ENCODE measurements at regions not wholly inside any gene's neighbourhood (a gene's known extent, or its start where the extent isn't known, plus 50 kb on each side); places are given as distances from the start of the nearest gene placed in this dataset.

DNA sequence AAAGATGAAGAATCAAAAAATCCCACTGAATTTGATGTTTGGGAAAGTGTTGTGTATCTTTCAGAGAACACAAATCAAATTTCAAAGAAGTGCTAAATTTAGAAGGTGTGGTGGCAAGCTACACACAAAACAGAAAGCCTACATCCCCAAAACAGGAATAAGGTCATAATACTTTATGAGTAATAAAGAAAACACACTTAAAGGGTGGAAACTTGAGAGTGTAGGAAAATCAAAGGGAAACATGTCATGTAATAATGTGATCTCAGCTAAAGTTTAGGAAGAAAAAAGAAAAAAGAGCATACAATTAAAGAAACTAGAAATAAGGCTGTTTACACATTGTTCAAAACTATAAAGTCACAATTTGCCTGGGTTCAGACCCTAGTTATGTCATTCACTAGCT lies 668.7 kb downstream of the PCDH17 start:
- TF ChIP-seq, protein P1, sequence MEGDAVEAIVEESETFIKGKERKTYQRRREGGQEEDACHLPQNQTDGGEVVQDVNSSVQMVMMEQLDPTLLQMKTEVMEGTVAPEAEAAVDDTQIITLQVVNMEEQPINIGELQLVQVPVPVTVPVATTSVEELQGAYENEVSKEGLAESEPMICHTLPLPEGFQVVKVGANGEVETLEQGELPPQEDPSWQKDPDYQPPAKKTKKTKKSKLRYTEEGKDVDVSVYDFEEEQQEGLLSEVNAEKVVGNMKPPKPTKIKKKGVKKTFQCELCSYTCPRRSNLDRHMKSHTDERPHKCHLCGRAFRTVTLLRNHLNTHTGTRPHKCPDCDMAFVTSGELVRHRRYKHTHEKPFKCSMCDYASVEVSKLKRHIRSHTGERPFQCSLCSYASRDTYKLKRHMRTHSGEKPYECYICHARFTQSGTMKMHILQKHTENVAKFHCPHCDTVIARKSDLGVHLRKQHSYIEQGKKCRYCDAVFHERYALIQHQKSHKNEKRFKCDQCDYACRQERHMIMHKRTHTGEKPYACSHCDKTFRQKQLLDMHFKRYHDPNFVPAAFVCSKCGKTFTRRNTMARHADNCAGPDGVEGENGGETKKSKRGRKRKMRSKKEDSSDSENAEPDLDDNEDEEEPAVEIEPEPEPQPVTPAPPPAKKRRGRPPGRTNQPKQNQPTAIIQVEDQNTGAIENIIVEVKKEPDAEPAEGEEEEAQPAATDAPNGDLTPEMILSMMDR (conservative IDR thresholded peaks at IDR 0.05): no peak
- TF ChIP-seq EZH2 (IDR thresholded peaks at IDR 0.05; ENCODE audit: low read depth): no peak
- Histone ChIP-seq H3K4me1 (replicated peaks; ENCODE audit: insufficient read depth) (no peaks in the 10 kb centered on the region), H3K9me3 (ENCODE audit: insufficient read depth, low read depth) (no peaks in the 10 kb centered on the region), H3K79me2 (ENCODE audit: low read depth) (no peaks in the 10 kb centered on the region), H3K4me2 (no peak overlapping the region), H3F3A (ENCODE audit: insufficient read depth, low read depth) (no peaks in the 10 kb centered on the region), H3K27ac (no peak overlapping the region), H3K4me3 (no peak overlapping the region), H3K36me3 (ENCODE audit: low read depth) (no peaks in the 10 kb centered on the region), H3K27me3 (ENCODE audit: insufficient read depth, low read depth) (no peaks in the 10 kb centered on the region), H3K9me2 (ENCODE audit: insufficient read depth) (no peaks in the 10 kb centered on the region), H4K20me1 (ENCODE audit: insufficient read depth) (no peaks in the 10 kb centered on the region), H2AFZ (no peak overlapping the region)
- ChIA-PET POLR2A (ENCODE audit: unreplicated experiment) (no interaction called here), CTCF (no interaction called here)
- intact Hi-C loops (cut with micrococcal nuclease; ENCODE audit: unreplicated experiment): no loop called here
- no peak for DNase-seq
- no TSS peak for BruUV-seq (replicated peaks)

GRCh38 chr13:58300974-58301681 lies 669.6 kb downstream of the PCDH17 start:
- TF ChIP-seq, protein P1 (conservative IDR thresholded peaks at IDR 0.05): no peak
- TF ChIP-seq EZH2 (IDR thresholded peaks at IDR 0.05; ENCODE audit: low read depth): no peak
- no TSS peak for BruUV-seq (replicated peaks)
- no peaks in the 10 kb centered on the region for H3K4me1 ChIP-seq (replicated peaks; ENCODE audit: insufficient read depth)
- no peak overlapping the region for H3K4me2 ChIP-seq
- H3K36me3 ChIP-seq (ENCODE audit: low read depth): no peaks in the 10 kb centered on the region
- no peaks in the 10 kb centered on the region for H3K9me2 ChIP-seq (ENCODE audit: insufficient read depth)
- no peak for DNase-seq
- H3F3A ChIP-seq (ENCODE audit: insufficient read depth, low read depth): no peaks in the 10 kb centered on the region
- no peak overlapping the region for H3K27ac ChIP-seq
- intact Hi-C loops (cut with micrococcal nuclease; ENCODE audit: unreplicated experiment): no loop called here
- no peak overlapping the region for H2AFZ ChIP-seq
- no peaks in the 10 kb centered on the region for H3K79me2 ChIP-seq (ENCODE audit: low read depth)
- no peaks in the 10 kb centered on the region for H4K20me1 ChIP-seq (ENCODE audit: insufficient read depth)
- no peaks in the 10 kb centered on the region for H3K27me3 ChIP-seq (ENCODE audit: insufficient read depth, low read depth)
- no peaks in the 10 kb centered on the region for H3K9me3 ChIP-seq (ENCODE audit: insufficient read depth, low read depth)
- POLR2A ChIA-PET (ENCODE audit: unreplicated experiment): no interaction called here
- CTCF ChIA-PET: no interaction called here
- no peak overlapping the region for H3K4me3 ChIP-seq

- Histone ChIP-seq H3F3A (ENCODE audit: insufficient read depth, low read depth) (no peaks in the 10 kb centered on the region), H3K4me3 (no peak overlapping the region), H3K36me3 (ENCODE audit: low read depth) (no peaks in the 10 kb centered on the region), H3K4me1 (replicated peaks; ENCODE audit: insufficient read depth) (no peaks in the 10 kb centered on the region), H3K4me2 (no peak overlapping the region), H3K79me2 (ENCODE audit: low read depth) (no peaks in the 10 kb centered on the region), H3K27ac (no peak overlapping the region), H2AFZ (no peak overlapping the region), H3K9me3 (ENCODE audit: insufficient read depth, low read depth) (no peaks in the 10 kb centered on the region), H3K27me3 (ENCODE audit: insufficient read depth, low read depth) (no peaks in the 10 kb centered on the region), H3K9me2 (ENCODE audit: insufficient read depth) (no peaks in the 10 kb centered on the region), H4K20me1 (ENCODE audit: insufficient read depth) (no peaks in the 10 kb centered on the region)
- ChIA-PET CTCF (no interaction called here), POLR2A (ENCODE audit: unreplicated experiment) (no interaction called here)
- TF ChIP-seq, protein P1 (conservative IDR thresholded peaks at IDR 0.05): no peak
- TF ChIP-seq EZH2 (IDR thresholded peaks at IDR 0.05; ENCODE audit: low read depth): no peak
- DNase-seq: no peak
- no TSS peak for BruUV-seq (replicated peaks)
- intact Hi-C loops (cut with micrococcal nuclease; ENCODE audit: unreplicated experiment): no loop called here
These were observed 670.8 kb downstream of the PCDH17 start for GRCh38 chr13:58302349-58302748.
